G401.6 (cell line): ENCODE measurements at regions not wholly inside any gene's neighbourhood (a gene's known extent, or its start where the extent isn't known, plus 50 kb on each side); places are given as distances from the start of the nearest gene placed in this dataset.

Experiments used
- FAIRE-seq: peaks from 2 replicates; lab custom pipeline; 2012; peaks lifted over from hg19 to GRCh38; lab: Jason Lieb, UNC

DNA sequence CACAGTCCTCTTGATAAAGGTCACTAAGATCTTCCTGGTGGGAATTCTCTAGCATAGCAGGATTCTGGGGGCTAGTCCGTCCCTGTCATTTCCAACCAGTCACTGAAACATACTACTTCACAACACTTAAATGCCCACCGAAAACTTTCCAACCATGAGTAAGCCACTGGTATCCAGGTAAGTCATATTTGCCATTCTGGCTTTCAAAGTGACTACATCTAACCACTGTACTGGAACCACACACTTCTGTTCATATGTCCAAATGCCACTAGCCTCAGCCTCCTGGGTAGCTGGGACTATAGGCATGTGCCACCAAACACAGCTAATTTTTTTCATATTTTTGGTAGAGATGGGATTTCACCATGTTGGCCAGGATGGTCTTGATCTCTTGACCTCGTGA, 64.3 kb upstream of the VANGL1 start:
- no peak for FAIRE-seq

DNA sequence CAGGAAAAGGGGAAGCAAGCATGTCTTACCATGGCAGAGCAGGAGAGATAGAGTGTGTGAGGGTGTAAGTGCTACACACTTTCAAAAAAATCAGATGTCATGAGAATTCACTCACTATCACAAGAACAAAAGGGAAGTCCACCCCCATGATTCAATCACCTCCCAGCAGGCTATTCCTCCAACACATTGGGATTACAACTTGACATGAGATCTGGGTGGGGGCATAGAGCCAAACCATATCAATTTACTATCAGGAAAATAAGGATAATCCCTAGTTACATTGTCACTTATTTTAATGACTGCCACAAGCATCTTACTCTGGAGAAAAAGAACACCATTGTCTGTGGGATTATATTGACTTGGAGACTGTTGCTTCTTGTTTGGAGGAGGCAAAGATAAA, 66.1 kb upstream of the VANGL1 start:
- FAIRE-seq, result no peak

DNA sequence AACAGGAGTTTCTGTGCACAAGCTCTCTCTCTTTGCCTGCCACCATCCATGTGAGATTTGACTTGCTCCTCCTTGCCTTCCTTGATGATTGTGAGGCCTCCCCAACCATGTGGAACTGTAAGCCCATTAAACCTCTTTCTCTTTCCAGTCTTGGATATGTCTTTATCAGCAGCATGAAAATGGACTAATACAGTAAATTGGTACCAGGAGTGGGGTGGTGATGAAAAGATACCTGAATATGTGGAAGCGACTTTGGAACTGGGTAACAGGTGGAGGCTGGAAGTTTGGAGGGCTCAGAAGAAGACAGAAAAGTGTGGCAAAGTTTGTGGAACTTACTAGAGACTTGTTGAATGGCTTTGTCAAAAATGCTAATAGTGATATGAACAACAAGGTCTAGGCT, 69.1 kb upstream of the VANGL1 start:
- no peak for FAIRE-seq

DNA sequence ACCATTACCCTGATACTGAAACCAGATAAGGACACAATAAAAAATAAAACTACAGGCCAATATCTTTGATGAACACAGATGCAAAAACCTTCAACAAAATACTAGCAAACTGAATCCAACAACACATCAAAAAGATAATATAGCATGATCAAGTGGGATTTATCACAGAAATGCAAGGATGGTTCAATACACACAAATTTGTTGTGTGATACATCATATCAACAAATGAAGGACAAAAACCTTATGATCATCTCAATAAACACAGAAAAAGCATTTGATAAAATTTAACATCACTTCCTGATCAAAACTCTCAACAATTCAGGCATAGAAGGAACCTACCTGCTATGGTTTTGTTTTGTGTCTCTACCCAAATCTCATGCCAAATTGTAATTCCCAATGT, 74.3 kb upstream of the VANGL1 start:
- no peak for FAIRE-seq

DNA sequence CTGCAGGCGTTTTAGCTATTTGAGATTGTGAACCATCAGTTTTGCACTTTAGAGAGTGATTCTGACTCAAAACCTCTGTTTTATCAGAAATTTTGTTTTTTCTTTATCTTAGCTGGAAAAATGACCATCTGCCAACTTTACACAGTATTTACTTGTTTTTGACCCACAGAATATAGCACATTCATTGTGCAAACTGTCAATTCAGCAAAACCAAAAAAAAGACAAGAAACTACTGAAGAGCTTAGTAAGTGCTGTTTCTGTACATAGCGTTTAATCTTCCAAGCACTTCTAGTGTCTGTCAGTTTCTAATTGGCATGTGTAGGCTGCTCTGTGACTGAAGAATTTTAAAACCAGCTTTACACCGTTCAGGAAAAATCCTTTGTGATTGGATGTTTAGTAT, 76.0 kb upstream of the VANGL1 start:
- FAIRE-seq, result no peak

DNA sequence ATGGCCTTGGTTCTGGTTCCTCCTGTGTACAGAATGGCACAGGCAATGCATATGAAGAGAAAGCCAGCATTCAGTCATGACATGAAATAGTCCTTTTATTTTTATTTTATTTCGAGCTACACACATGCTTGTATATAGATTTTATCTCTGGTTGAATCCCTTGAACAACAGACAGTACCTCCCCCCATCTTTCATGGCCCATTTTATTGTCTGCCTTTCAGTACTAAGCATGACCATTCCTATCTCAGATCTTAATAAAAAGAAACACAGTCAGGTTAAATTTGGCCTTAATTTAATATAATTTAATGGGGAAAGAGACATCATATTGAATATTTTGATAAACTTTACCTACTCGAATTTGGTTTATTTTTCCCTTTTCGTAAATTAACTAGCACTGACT, 76.4 kb upstream of the VANGL1 start:
- FAIRE-seq, result no peak

DNA sequence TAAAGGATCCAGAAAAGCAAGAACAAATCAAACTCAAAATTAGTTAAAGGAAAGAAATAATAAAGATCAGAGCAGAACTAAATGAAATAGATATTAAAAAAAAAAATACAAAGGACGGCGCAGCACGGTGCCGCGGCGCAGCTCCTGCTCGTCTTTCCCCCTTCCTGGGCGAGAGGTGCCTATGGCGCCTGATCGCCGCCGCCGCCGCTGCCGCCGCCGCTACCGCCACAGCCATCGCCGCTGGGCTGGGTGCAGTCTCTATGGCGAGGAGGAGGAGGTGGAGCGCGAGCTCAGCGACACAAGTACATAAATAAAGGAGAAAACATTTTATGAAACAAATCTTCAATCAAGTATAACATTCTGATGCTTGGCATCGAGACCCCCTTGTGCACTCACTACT, 77.6 kb upstream of the VANGL1 start:
- no peak for FAIRE-seq

DNA sequence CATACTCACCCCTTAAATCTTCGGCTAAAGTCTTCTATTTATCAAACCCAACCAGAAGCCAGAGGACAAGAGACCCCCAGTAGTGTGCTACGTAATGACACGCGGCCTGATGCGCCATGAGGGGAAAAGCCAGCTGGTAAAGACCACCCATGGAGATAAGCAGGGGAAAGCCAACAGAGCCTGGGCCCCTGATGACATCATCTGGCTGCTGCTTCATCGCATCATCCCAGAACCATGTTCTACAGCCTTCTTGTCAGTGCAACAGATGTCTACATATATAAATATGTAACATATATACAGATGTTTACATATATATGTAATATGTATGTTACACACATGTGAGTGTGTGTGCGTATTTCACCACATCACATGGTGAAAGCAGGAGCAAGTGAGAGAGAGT, 81.7 kb upstream of the VANGL1 start:
- no peak for FAIRE-seq

DNA sequence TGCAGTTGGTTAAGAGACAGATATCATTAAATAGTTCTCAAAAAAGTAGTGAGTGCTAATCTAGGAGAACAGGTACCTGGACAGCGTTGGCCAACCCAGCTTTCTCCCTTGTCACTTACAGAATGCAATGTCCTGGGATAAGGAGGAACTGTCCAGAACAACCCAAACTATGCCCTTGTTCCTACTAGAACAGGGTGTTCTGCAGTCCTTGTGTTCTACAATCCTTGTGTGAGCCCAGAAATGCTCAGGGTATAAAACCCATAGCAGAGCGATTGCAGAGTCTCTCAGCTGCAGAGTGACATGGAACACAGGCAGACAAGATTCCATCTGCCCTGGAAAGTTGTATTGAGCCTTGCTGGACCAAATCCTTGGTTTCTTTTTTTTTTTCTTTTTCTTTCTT, 83.5 kb upstream of the VANGL1 start:
- no peak for FAIRE-seq

DNA sequence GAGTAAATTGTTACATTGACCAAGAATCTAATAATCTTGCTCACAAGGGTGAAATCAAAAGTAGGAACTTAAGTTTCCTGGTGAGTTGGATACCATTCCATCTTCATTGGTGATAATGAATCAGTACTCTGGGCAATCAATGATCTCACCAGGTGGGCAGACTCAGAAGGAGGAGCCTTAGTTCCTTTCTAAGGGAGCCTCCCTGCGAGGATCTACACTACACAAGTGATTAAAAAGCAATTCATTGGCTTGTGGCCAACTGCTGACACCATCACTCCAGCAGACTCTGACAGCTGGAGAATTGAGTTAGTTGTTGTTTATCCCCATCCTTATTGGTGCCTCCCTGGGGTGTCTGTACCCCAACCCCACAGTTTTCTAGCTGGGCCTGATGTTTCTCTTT, 84.1 kb upstream of the VANGL1 start:
- FAIRE-seq, result no peak

DNA sequence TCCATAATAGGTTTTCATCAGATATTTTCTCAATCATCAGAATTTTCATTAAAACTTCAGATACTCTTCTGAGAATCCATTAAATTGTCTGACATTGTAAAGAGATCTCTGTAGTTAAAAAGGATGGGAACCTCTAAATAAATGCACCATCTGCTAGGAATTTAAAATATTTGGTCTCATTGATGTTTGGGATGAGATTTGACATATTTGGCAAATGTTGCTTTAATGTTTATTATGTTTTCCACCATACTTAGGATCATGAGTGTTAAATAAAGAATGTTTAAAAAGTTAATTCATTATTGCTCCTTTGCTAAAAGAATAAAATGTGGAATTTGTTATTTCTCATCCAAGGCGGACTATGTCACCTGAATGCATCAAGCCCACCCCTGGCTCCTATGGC, 85.5 kb upstream of the VANGL1 start:
- no peak for FAIRE-seq

DNA sequence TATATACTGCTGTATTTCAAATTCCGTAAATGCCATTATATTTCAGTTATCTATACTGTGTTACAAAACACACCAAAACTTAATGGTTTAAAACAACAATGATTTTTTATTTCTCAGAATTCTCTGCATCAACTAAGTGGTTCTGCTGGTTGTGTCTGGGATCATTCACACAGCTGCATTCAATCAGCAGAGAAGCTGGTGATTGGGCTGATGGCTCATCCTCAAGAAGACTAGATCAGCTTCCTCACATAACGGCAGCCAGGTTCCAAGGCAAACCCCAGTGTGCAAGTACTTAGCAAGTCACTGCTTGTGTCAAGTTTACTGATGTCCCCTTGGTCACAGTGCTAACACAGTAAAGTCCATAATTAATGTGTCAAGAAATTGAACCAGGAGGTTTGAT, 86.3 kb upstream of the VANGL1 start:
- no peak for FAIRE-seq

DNA sequence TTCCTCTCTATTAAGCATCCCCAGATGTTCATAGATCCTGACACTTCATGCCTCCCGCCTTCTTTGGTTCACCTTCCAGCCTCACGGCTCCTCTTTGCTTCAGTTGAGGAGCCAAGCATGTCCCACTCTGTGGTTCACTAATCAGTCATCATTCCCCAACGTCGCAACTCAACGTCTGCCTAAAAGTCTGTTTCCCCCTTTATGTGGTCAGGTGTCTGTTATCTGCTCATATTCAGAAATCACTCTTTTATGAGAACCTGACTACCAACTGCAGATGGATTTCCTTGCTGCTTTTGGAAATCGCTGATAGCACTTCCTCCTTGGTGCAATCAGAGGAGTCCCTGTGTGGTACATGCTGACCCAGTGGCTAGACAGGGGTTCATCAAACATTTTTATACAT, 94.1 kb upstream of the VANGL1 start:
- FAIRE-seq, result no peak

DNA sequence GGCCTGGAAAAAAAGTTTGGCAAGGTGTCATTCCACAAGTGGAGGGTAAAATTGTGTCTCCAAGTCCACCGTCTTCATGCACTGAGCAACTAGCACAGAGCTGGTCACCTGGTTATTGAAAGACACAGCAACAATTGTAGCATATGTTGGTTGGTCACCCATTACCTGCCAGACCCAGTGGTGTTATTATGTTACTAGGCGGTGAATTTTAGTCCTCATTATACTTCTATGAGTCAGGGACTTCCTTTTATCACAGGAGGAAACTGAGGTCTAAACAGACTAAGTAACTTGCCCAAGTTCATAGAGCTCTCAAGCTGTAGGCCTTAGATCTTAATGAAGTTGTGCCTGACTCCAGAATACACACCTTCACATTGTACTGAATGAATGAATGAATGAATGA, 94.9 kb upstream of the VANGL1 start:
- no peak for FAIRE-seq

DNA sequence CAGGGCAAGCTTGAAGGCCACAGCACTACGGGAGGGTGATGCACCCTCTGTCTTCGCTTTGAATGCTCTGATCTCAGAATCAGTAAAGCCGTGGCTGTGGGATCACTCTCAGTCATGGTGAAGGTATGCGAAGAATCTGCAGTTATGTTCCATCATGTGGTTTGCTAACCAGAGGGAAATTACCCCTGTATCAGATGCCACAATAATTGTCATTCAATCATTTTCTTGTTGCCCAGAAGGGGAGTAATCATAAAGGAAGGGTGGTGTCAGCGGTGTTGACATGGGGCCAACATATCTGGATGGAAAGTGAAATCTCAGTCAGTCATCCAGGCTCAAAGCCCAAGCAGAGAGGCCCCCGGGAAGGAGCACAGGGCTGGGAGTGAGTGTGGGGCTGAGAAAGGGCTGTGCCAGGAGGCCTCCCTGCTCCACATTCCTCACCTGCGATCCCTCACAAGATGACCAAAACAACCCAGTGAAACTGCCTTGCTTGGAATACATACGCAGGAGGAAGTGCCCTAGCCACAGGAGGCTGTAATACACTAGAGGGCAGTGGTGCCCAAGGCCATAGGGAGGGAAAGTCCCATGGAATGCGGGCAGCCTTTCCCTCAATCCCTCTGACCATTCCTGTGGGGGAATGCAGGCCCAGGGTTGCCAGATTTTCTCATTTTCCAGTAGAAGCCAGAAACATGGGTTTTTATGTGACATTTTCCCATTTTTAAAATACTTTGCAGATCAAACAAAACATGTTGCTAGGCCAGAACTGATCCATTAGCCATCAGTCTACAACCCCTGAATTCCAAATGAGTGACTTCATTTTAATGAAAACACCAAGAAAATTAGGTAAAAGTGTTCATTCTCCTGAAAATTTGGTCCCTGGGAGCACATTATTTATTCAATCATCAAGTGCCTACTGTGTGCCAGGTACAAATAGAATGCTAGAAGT, 95.7 kb upstream of the VANGL1 start:
- FAIRE-seq, result peak; percentile 21

DNA sequence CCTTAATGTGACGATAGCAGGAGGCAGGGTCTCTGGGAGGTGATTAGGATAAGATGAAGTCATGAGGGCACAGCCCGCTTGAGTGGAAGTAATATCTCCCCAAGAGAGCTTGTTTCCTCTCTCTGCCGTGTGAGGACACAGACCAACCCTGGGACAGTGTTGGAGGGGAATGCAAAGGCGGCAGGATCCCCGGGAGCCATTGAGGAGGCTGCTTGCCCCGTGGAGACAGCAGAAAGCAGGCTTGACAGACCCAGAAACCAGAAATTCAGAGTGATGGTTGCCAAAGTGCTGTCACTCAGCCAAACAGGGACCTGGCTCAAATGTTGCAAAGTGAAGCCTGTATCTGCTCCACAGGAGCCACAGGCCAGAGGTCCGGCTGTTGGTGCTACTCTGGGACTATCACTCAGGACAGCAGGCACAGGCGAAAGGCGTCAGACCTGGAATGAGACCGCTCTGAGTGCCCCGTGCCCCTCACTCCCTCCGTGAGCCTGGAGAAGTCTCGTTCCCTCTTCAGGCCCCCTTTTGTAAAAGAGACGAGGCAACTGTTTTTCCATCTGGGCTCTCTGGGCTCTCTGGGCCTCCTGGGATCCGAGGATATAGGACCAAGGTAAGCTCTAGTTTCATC, 96.6 kb upstream of the VANGL1 start:
- FAIRE-seq, result no peak

DNA sequence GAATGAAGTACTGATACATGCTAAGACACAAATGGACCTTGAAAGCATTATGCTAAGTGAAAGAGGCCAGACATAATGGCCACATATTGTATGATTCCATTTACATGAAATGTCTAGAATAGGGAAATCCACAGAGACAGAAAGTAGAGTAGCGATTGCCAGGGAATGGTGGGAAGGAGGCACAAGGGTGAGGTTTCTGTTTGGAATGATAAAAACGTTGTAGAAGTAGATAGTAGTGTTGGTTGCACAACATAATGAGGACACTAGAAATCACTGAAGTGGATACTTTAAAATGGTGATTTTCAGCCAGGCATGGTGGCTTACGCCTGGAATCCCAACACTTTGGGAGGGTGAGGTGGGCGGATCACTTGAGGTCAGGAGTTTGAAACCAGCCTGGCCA, 97.6 kb upstream of the VANGL1 start:
- no peak for FAIRE-seq

DNA sequence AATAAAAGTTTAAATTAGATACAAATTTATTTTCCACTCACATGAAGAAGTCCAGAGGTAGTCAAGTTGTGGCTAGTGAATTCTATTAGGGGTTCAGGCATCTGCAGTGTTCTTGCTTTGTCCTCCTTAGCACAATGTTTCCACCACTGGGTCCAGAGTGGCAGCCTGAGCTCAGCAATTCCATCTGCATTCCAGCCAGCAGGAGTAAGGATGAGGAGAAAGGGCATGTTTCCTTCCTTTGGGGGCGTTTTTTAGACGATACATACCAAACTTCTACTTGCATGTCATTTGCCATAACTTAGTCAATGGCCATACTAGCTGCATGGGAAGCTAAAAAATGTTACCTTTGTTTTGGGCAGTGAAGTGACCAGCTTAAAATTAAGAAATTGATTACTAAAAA, 98.5 kb upstream of the VANGL1 start:
- no peak for FAIRE-seq

DNA sequence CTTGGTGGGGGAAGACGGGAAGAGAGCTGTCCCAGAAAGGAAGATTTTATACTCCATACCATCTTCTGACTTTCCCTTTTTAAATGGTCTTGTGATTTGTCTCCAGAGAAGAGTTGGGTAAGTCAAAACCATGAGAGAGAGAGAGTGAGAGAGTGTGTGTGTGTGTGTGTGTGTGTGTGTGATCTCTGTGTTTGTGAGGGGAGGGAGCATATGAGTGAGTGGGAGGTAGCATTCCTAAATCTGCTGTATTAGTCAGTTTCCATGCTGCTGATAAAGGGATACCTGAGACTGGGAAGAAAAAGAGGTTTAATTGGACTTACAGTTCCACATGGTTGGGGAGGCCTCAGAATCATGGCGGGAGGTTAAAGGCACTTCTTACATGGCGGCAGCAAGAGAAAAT, 102.0 kb upstream of the VANGL1 start:
- no peak for FAIRE-seq

DNA sequence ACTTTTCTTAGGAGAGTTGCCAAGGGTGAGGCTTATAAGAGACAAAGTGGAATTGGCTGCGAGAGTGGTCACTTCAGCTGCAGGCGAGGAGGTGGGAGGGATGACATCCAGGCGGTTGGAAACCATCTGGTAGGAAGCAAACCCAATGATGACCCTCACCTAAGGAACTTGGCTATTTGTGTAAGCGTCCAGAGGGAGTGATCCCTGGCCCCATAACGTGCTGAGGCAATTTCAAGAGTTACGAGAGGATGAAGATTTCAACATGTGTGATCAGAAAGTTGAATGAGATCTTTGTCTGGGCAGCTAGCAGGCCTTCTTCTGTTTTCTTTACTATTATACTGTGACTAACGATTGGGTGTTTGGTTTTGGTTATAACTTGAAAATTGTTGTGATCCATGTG, 102.7 kb upstream of the VANGL1 start:
- FAIRE-seq, result no peak

DNA sequence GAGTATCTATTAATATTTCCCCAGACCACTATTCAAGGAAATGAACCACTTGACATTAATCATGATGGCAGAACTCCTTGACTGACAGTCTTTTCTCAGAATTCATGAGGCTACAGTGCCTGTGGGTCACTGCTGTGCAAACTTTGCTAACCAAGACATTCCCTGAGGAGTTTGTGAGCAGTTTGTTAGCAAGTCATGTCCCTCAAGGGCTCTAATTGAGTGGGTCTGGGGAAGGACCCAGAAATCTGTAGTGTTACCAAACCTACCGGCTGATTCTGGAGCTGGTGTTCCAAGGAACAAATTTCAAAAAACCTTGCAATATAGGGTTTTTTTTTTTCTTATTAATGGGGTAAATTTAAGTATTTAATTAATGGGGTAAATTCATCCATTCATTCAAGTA, 103.2 kb upstream of the VANGL1 start:
- no peak for FAIRE-seq

DNA sequence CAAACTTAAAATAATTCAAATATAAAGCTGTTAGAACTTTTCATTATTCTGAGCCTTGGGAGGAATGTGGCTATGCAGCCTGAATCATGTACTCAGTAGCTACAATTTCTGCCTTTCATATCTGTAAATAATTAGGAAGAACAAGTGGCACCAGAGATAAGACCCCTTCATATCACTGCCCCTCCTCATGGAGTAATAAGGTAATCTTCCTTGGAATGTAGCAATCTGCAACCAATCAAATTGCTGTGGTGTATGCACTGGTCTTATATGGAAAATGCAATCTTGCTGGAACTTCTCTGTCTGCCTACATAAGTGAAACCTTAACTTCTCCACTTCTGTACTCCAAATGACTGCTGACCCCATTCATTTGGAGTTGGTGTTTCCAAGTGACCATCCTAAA, 104.4 kb upstream of the VANGL1 start:
- FAIRE-seq, result no peak

DNA sequence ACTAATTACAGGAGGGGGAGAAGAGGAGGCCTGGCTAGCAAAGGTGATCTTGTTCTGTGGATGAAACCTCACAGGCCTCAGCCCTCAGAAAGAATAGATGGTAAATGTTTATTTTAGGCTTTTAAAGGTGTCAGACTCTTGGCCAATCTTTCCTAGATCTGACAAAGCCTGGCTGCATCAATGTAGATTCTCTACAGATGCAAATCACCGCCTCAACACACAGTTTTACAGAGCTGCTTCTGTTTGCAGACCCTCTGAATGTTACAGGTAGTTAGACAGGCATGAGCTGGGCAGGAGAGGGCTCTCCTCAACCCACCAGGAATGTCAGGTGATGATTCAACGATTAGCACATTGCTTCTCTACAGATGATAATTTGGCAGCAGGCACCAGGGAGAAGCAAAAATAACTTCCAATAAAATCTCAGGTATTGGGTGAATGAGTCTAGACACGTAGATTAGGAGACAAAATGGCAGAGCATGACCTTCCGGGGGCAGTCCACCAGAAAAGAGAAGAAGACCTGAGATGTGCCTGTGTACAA, 105.4 kb upstream of the VANGL1 start:
- no peak for FAIRE-seq

DNA sequence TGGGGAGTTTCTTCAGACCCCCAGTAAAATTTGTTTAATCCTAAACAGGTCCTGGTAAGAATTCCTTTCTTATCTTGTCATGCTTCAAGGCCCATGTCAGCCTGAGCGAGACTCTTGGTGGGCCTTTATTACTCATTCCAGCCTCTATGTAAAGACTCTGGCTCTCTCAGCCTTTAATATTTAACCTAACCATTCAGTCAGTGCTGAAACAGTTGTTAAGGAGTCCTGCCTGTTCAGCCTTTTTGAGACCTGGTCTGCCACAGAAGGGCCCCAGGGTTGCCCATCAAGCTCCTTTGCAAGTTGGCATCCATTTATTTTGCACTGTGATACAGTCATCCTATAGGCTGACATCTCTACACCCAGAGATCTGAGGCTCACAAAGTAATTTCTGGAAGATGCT, 107.7 kb upstream of the VANGL1 start:
- no peak for FAIRE-seq
